ENCODE measurements at regions not wholly inside any gene's neighbourhood (a gene's known extent, or its start where the extent isn't known, plus 50 kb on each side); places are given as distances from the start of the nearest gene placed in this dataset.

- TF ChIP-seq IRF9 (CRISPR knock-in tag; IDR thresholded peaks at IDR 0.05; ENCODE audit: borderline replicate concordance) (no peak), THRA (CRISPR knock-in tag; IDR thresholded peaks at IDR 0.05; ENCODE audit: borderline replicate concordance) (no peak), PAXIP1 (CRISPR knock-in tag; conservative IDR thresholded peaks at IDR 0.05) (no peak)
Observed at GRCh38 chr2:19675003-19675629, 226.7 kb downstream of the TTC32 start (continued).

Measured in HepG2 (cell line).